VCaP (cell line): ENCODE measurements at regions not wholly inside any gene's neighbourhood (a gene's known extent, or its start where the extent isn't known, plus 50 kb on each side); places are given as distances from the start of the nearest gene placed in this dataset.

ENCODE experiments used
- H3K27ac ChIP-seq: fragments of 450-650 bp; 2 replicates; pipeline ENCODE4 v1.5.1; 2017
- TF ChIP-seq, protein P1 (sequence below): fragments of 450-650 bp; conservative IDR thresholded peaks from 2 replicates; pipeline ENCODE4 v1.5.1; 2017; ENCODE audit warnings: mild to moderate bottlenecking, moderate library complexity

DNA sequence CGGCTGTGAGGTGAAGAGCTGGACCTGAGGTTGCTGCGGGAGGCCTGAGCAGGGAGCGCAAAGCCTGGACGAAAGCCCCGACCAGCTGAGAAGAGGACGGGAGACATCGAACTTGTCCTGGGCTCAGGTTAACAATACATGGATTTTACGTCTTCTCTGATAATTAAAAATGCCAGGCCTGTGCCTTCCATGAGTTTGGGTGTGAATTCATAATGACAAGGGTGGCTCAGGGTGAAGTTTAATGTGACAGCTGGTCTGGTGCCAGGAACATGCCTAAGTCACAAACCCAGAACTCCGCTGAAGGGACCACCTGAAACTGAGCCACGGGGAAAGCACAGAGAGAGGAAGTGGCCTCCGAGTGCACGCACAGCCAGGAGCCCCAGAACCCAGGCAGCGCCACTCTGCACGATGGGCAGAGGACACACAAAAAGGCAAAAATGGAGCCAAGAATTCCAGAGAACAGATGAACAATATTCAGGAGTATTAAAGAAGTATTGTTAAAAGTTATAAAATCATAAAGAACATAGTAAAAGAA is 150.1 kb upstream of the RPS6KA2 start:
- no peak overlapping the region for H3K27ac ChIP-seq
- TF ChIP-seq, protein P1, sequence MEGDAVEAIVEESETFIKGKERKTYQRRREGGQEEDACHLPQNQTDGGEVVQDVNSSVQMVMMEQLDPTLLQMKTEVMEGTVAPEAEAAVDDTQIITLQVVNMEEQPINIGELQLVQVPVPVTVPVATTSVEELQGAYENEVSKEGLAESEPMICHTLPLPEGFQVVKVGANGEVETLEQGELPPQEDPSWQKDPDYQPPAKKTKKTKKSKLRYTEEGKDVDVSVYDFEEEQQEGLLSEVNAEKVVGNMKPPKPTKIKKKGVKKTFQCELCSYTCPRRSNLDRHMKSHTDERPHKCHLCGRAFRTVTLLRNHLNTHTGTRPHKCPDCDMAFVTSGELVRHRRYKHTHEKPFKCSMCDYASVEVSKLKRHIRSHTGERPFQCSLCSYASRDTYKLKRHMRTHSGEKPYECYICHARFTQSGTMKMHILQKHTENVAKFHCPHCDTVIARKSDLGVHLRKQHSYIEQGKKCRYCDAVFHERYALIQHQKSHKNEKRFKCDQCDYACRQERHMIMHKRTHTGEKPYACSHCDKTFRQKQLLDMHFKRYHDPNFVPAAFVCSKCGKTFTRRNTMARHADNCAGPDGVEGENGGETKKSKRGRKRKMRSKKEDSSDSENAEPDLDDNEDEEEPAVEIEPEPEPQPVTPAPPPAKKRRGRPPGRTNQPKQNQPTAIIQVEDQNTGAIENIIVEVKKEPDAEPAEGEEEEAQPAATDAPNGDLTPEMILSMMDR = no peak

DNA sequence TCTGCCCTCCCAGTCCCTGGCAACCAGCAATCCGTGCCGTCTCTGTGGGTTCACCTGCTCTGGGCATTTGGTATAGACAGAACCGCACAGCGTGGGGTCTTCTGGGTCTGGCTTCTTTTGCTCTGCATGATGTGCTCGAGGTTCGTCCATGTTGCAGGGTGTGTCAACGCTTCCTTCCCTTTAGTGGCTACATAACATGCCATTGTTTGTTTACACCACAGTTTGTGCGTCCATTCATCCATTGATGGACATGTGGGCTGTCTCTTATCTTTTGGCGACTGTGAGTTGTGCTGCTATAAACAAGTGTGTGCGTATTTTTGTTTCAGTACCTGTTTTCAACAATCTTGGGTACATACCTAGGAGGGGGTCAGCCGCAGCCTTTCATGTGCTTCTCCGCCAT is 149.5 kb upstream of the RPS6KA2 start:
- H3K27ac ChIP-seq = no peak overlapping the region
- TF ChIP-seq, protein P1 = no peak

DNA sequence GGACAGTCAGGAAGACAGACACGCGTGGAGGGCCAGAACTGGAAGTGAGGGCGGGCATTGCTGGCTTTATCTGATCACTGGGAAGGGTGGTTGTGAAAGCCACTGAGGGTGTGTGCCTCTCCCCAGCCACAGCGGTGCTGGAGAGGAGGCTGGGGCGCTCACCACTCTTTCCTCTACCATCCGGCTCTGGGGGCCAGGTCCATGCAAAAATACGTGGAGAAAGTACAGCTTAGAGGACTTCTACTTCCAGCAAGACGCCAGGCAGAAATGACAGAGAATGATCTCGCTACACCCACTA is 148.8 kb upstream of the RPS6KA2 start:
- TF ChIP-seq, protein P1 = no peak
- no peak overlapping the region for H3K27ac ChIP-seq

DNA sequence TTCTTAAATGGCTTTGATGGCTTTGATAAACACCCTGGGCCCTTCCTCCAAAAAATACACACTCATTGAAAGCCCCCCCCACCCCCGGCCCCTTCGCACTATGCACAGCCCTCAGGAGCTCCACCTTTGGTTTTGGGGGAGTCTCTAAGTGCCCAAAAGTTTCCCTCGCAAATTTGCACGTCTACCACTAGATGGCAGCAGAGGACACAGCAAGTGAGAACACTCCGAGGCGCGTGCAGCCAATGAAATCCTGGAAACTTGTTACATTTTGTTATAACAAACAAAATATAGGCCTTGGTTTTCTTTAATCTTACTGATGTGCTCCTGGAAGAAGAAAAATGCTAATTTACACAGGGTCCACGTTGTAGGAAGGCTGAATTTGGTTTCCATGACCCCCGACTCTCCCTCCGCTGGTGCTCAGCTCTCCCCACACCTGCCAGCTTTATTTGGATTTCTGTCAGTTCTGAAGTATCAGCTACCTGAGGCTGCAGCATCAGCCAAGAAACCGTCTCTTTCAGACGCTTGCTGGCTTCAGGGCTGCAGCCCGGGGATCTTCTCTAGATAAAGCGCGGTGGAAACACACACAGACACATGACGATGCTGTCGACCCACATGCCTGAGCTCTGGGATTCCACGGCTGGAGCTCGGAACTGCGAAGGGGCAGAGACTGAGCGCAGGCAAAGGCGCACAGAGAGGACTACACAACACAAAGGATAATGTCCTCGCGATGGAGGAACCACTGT is 148.3 kb upstream of the RPS6KA2 start:
- TF ChIP-seq, protein P1 = peak; percentile 92
- no peak overlapping the region for H3K27ac ChIP-seq

DNA sequence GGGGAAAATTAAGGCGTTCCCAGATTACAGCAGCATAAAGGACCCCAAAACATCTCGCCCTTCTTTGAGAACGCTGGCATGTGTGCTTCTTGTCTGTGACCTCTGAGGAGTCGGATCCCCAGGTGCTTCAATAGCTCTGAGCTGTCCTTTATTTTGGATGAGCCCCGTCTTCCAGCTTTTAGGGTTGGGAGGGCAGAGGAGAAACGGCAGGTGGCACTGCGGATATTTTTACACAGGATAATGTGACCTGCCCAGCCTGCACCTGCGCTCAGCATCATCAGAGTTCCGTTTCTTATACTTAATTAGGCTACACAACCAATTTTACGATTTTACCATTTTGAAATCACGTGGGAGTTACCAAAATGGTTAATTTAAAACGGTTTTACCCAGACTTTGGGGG is 147.7 kb upstream of the RPS6KA2 start:
- TF ChIP-seq, protein P1 = no peak

DNA sequence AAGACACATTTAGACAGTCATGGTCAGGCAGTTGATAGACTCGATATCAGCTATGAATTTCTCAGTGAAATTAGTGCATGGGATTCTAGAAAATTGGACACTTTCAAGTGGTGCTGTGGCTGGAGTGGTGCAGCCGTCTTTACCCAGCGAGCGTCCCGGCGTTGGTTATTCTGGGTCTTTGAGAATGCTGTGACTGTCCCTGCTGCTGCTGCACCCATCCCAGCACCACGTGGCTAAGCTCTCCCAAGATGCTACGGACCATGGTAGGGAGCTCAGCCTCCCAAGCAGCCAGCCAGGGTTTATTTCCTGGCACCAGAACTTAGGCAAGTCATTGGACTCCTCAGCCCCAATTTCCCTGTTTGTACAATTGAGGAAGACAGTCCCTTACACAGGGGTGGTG is 147.2 kb upstream of the RPS6KA2 start:
- no peak overlapping the region for H3K27ac ChIP-seq
- TF ChIP-seq, protein P1 = no peak

More for the DNA sequence above, 147.7 kb upstream of the RPS6KA2 start:
- H3K27ac ChIP-seq = no peak overlapping the region

DNA sequence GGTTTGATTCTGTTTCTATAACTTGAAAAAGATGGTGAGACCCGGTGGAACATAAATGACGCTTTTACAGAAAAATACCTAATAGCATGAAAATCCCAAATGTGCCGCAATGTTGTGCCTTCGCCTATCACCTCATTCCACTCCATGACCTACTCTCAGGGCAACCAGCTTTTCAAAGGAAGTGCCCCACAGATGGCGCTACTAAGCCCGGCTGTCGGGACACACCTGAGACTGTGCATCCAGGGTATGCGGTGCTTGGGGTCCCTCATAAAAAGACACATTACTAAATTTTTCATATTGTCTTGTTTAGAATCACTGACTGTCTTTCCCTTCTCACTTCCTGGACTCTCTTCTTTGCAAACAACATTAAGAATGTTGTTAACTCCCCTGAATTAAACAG is 145.5 kb upstream of the RPS6KA2 start:
- TF ChIP-seq, protein P1 = peak; percentile 46
- no peak overlapping the region for H3K27ac ChIP-seq
